Spinal cord (tissue), 9 donors: ENCODE measurements at regions not wholly inside any gene's neighbourhood (a gene's known extent, or its start where the extent isn't known, plus 50 kb on each side); places are given as distances from the start of the nearest gene placed in this dataset.

ENCODE experiments used
- DNase-seq, 6 donors: peaks; one replicate each; pipeline versions ENCODE4 v3.0.0 to v3.0.0-alpha.2; 2013 to 2015; ENCODE audit warnings: low spot score in 6 of 6, low read depth in 4 of 6
- H3K27ac ChIP-seq: one replicate; pipeline ENCODE4 v1.5.1; 2013; ENCODE audit warnings: low read depth, low read length, control low read depth
- H3K27me3 ChIP-seq: one replicate; pipeline ENCODE4 v1.6.1; 2013; ENCODE audit warnings: low read length; ENCODE audit not compliant: control insufficient read depth, insufficient read depth
- H3K36me3 ChIP-seq: one replicate; pipeline ENCODE4 v1.6.1; 2013; ENCODE audit warnings: low read length; ENCODE audit not compliant: control insufficient read depth, insufficient read depth
- H3K4me1 ChIP-seq: one replicate; pipeline ENCODE4 v1.6.1; 2013; ENCODE audit warnings: low read length; ENCODE audit not compliant: control insufficient read depth, insufficient read depth
- H3K4me3 ChIP-seq: one replicate; pipeline ENCODE4 v1.5.1; 2013; ENCODE audit warnings: low read depth, low read length, control low read depth
- H3K9me3 ChIP-seq: one replicate; pipeline ENCODE4 v1.6.1; 2013; ENCODE audit warnings: low read length; ENCODE audit not compliant: control insufficient read depth, insufficient read depth
- WGBS: methylation state at CpG from one replicate; pipeline ENCODE4 v1.1.5; 2013; ENCODE audit warnings: missing lambda C conversion rate; ENCODE audit not compliant: insufficient coverage; 5-methylcytosine and 5-hydroxymethylcytosine counted together
- donor health status: healthy.

GRCh38 chr1:53408013-53408754 is 51.0 kb upstream of the DMRTB1 start:
- H3K9me3 ChIP-seq, result no peaks in the 10 kb centered on the region
- H3K4me3 ChIP-seq, result no peak overlapping the region
- H3K36me3 ChIP-seq, result no peaks in the 10 kb centered on the region
- DNase-seq, result no peak
- no peak overlapping the region for H3K27ac ChIP-seq
- 91% methylated on average over 4 of the region's 6 CpGs for WGBS
- peaks cover 25% of the 10 kb centered on the region for H3K4me1 ChIP-seq
- H3K27me3 ChIP-seq, result no peaks in the 10 kb centered on the region

GRCh38 chr1:53408755-53409129 is 50.5 kb upstream of the DMRTB1 start:
- WGBS, result 95% methylated on average over 7 of the region's 7 CpGs
- no peak for DNase-seq
- Histone ChIP-seq H3K36me3 (no peaks in the 10 kb centered on the region), H3K4me1 (peaks cover 26% of the 10 kb centered on the region), H3K4me3 (no peak overlapping the region), H3K27me3 (no peaks in the 10 kb centered on the region), H3K9me3 (no peaks in the 10 kb centered on the region), H3K27ac (no peak overlapping the region)

GRCh38 chr1:53409233-53409632 is 50.0 kb upstream of the DMRTB1 start:
- Histone ChIP-seq H3K9me3 (no peaks in the 10 kb centered on the region), H3K27me3 (no peaks in the 10 kb centered on the region), H3K4me1 (peaks cover 27% of the 10 kb centered on the region), H3K27ac (no peak overlapping the region), H3K4me3 (no peak overlapping the region), H3K36me3 (no peaks in the 10 kb centered on the region)
- DNase-seq, result no peak
- WGBS, result 96% methylated on average over 7 of the region's 7 CpGs
